ENCODE measurements at regions not wholly inside any gene's neighbourhood (a gene's known extent, or its start where the extent isn't known, plus 50 kb on each side); places are given as distances from the start of the nearest gene placed in this dataset.
A peak's percentile ranks its signal among the peaks of the same experiment; 100 is the strongest.

DNA sequence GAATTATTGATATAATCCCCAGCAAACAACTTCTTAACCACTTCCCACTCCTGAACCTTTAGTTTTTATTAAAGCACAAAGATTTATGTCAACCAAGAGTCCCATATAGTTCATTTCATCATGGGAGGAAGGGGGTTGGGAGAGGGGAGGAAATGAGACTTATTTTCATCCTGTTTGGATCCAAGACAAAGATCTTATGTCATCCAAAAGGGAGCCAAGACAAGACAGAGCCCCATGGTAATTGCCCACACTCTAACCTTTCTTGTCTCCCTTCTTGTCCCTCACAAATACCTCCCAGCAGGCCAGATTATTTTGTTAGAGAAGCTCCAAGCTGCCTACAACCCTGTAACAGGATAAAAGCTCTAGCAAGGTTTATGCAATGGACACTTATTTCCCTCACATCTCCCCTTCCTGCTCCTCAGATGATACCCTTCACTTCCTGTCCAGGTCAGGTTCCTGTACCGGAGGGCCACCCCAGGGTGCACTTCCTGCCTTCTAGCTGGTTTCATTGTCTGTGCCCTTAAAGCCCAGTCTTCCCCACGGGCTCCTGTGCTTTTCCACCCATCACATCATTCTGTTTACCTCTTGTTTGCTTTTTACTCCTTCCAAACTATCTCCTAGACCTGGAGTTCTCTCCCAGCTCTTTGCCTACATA is 123.7 kb upstream of the MDM1 start:
- H3K9me3 Mint-ChIP-seq = peaks cover 6% of the 10 kb centered on the region
- H3K4me3 Mint-ChIP-seq = peak overlapping the region; percentile 47
- ATAC-seq (replicated peaks; ENCODE audit: extremely low read depth, poor library complexity, severe bottlenecking) (no peak), DNase-seq (ENCODE audit: low spot score in 2 of 2) (no peak)
- peaks cover 71% of the 10 kb centered on the region for H3K4me1 Mint-ChIP-seq
- no peaks in the 10 kb centered on the region for H3K27me3 Mint-ChIP-seq
- H3K27ac Mint-ChIP-seq (ENCODE audit: low read depth) = peak overlapping the region; percentile 80
- peaks cover 1% of the 10 kb centered on the region for H3K36me3 Mint-ChIP-seq (ENCODE audit: insufficient read depth)

DNA sequence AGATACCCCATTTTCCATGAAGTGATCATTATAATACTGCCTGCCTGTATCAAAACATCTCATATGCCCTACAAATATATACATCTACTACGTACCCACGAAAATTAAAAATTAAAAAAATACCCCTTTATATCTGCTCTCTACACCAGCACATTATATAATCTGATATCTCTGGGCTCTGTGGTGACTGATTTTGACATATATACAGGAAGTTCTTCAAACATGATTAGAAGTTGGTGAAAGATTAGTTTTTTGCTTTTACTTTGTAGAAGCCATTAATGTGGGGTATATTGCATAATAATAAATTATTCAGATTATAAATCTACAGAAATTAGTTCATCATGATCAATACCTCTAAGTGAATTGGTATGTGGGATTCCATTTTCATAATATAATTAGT is 126.7 kb upstream of the MDM1 start:
- no peaks in the 10 kb centered on the region for H3K27me3 Mint-ChIP-seq
- H3K36me3 Mint-ChIP-seq (ENCODE audit: insufficient read depth) = peaks cover 3% of the 10 kb centered on the region
- H3K4me3 Mint-ChIP-seq = no peak overlapping the region
- ATAC-seq (replicated peaks; ENCODE audit: extremely low read depth, poor library complexity, severe bottlenecking) (peak; percentile 43), DNase-seq (ENCODE audit: low spot score in 2 of 2) (no peak)
- H3K4me1 Mint-ChIP-seq = peaks cover 46% of the 10 kb centered on the region
- H3K9me3 Mint-ChIP-seq = peaks cover 6% of the 10 kb centered on the region
- no peak overlapping the region for H3K27ac Mint-ChIP-seq (ENCODE audit: low read depth)

DNA sequence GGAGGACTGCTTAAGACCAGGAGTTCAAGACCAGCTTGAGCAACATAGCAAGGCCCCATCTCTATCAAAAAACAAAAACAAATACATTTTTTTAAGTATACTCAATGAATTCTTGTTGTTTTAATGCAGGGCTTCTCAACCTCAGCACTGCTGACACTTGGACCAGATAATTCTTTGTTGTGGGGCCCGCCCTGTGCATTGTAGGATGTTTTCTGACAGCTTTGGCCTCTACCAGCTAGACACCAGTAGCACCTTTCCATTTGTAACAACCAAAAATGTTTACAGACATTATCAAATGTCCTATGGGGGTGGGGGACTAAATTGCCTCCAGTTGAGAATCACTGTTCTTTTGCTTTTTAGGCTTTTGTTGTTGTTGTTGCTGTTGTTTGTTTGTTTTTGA is 128.1 kb upstream of the MDM1 start:
- H3K27me3 Mint-ChIP-seq = no peaks in the 10 kb centered on the region
- H3K4me3 Mint-ChIP-seq = no peak overlapping the region
- peaks cover 3% of the 10 kb centered on the region for H3K36me3 Mint-ChIP-seq (ENCODE audit: insufficient read depth)
- H3K4me1 Mint-ChIP-seq = peaks cover 32% of the 10 kb centered on the region
- ATAC-seq (replicated peaks; ENCODE audit: extremely low read depth, poor library complexity, severe bottlenecking) (no peak), DNase-seq (ENCODE audit: low spot score in 2 of 2) (no peak)
- peaks cover 6% of the 10 kb centered on the region for H3K9me3 Mint-ChIP-seq
- H3K27ac Mint-ChIP-seq (ENCODE audit: low read depth) = no peak overlapping the region

DNA sequence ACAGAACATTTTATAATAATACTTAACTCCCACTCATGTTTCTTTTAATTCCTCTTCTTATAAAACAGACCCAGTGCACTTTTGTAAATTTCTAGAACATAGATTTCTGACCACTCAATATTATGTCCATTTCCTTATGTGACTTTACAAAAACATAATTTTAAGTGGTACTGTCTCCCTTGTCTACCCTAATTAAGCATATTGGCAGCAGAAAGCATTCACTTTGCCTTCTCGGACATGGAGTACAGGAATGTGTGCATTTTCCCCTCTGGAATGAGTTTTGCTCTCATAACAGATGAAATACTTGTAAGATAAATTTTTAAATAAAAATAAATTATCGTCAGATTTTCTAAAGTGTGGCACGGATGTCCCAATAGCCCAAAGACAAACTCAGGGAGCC is 129.5 kb upstream of the MDM1 start:
- Mint-ChIP-seq H3K4me3 (no peak overlapping the region), H3K36me3 (ENCODE audit: insufficient read depth) (peaks cover 3% of the 10 kb centered on the region), H3K4me1 (peaks cover 18% of the 10 kb centered on the region), H3K27ac (ENCODE audit: low read depth) (no peak overlapping the region), H3K9me3 (no peaks in the 10 kb centered on the region), H3K27me3 (no peaks in the 10 kb centered on the region)
- ATAC-seq (replicated peaks; ENCODE audit: extremely low read depth, poor library complexity, severe bottlenecking) (no peak), DNase-seq (ENCODE audit: low spot score in 2 of 2) (no peak)

DNA sequence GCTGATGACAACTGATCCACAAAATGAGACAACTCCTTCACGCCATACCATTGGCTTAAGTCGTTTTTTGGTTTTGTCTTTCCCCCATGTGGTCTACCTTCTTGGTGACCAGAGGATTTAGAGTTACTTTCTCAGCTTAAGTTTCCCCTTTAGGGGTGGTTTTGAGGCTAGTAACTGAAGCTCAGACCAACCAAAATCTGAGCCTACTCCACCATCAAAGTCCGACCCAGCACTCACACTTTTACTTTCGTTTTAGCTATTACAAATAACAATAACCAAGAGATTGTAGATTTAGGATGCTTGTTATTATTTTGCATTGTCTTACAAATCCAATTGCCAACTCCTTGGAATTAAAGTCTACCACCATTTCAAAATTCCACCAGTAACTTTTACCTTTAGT is 130.6 kb upstream of the MDM1 start:
- ATAC-seq (replicated peaks; ENCODE audit: extremely low read depth, poor library complexity, severe bottlenecking) (no peak), DNase-seq (ENCODE audit: low spot score in 2 of 2) (no peak)
- peak overlapping the region; percentile 91 for H3K27ac Mint-ChIP-seq (ENCODE audit: low read depth)
- H3K4me3 Mint-ChIP-seq = peak overlapping the region; percentile 85
- H3K36me3 Mint-ChIP-seq (ENCODE audit: insufficient read depth) = peaks cover 3% of the 10 kb centered on the region
- no peaks in the 10 kb centered on the region for H3K9me3 Mint-ChIP-seq
- no peaks in the 10 kb centered on the region for H3K27me3 Mint-ChIP-seq
- H3K4me1 Mint-ChIP-seq = peaks cover 15% of the 10 kb centered on the region

DNA sequence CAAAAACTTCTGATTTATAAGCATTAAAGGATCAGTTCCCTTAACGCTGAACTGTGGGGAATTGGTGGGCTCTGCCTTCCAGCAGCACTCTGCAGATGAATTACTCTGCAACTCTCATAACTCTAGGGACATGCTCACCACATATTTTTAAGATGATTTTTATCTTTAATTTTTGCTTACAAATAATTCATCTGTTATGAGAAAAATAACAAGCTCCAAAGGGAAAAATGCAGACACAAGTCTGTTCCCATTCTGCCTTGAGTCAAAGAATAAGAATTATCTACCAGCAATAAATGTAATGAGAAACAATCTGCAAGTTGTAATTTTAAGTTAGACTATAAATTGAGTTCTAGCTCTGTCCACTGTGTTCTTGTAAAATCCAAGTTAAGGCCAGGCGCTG is 133.1 kb upstream of the MDM1 start:
- Mint-ChIP-seq H3K36me3 (ENCODE audit: insufficient read depth) (peaks cover 3% of the 10 kb centered on the region), H3K27me3 (no peaks in the 10 kb centered on the region), H3K27ac (ENCODE audit: low read depth) (no peak overlapping the region), H3K4me3 (no peak overlapping the region), H3K9me3 (no peaks in the 10 kb centered on the region), H3K4me1 (peaks cover 5% of the 10 kb centered on the region)
- ATAC-seq (replicated peaks; ENCODE audit: extremely low read depth, poor library complexity, severe bottlenecking) (no peak), DNase-seq (ENCODE audit: low spot score in 2 of 2) (no peak)

DNA sequence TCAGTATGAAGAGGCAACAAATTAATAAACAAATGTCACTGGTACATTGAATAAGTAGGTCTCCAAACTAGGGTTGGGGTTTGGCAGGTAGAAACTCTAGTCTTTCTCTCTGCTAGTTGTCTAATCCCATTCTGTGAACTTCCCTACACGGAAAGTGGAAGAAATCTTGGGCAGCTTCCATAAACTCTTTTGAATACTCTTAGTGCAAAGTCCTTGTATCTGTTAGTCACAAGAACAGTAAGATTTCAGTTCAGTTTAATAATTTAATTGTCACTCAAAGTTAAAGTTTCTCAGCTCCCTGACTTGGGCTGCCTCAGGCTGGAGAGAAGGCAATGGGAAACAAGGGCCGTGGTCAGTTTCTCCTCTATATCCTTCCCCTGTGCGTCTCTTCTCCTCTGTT is 135.4 kb upstream of the MDM1 start:
- no peak for DNase-seq (ENCODE audit: low spot score in 2 of 2)
- peaks cover 11% of the 10 kb centered on the region for H3K4me1 Mint-ChIP-seq
- no peaks in the 10 kb centered on the region for H3K27me3 Mint-ChIP-seq
- no peak overlapping the region for H3K4me3 Mint-ChIP-seq
- no peak for ATAC-seq (replicated peaks; ENCODE audit: extremely low read depth, poor library complexity, severe bottlenecking)
- peaks cover 3% of the 10 kb centered on the region for H3K36me3 Mint-ChIP-seq (ENCODE audit: insufficient read depth)
- no peak overlapping the region for H3K27ac Mint-ChIP-seq (ENCODE audit: low read depth)
- H3K9me3 Mint-ChIP-seq = no peaks in the 10 kb centered on the region

DNA sequence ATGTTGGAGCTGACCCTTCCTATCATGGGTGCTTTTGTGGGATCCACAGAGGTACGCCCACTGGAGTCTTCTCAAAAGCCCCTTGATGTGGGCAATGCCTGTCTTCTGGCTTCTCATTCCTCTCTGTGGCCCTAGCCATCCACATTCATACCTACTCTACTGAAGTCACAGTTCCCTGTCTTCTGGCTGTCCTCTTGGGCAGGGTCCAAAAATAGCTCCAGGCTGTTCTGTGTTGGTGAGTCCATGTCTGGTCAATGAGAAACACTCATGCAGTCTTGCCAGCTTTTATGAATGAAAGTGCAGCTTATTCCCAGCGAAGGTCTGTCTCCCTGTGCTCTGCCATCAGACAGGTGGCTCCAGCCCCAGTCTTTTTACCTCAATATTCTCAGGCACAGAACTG is 135.9 kb upstream of the MDM1 start:
- Mint-ChIP-seq H3K27ac (ENCODE audit: low read depth) (no peak overlapping the region), H3K27me3 (no peaks in the 10 kb centered on the region), H3K36me3 (ENCODE audit: insufficient read depth) (no peaks in the 10 kb centered on the region), H3K4me1 (peaks cover 6% of the 10 kb centered on the region), H3K9me3 (no peaks in the 10 kb centered on the region), H3K4me3 (no peak overlapping the region)
- no peak for ATAC-seq (replicated peaks; ENCODE audit: extremely low read depth, poor library complexity, severe bottlenecking)
- no peak for DNase-seq (ENCODE audit: low spot score in 2 of 2)

DNA sequence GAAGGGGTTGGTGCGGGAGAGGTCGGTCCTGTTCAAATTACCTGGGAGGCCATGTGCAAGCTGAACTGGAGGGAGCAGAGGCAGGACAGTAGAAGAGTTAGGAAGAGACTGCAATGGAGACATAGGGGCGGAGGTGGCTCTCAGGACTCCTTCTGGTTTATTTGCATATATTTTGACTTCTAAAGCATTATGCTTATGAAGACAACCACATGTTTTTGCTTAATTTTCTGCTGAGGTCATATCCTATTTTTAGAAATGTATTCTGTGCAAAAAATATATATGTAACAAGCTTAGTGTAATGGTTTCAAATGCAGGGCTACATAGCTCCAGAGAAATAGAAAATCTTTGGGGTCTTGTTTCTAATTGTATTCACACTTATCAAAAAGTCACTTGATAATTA is 137.0 kb upstream of the MDM1 start:
- no peak overlapping the region for H3K4me3 Mint-ChIP-seq
- H3K27ac Mint-ChIP-seq (ENCODE audit: low read depth) = no peak overlapping the region
- ATAC-seq (replicated peaks; ENCODE audit: extremely low read depth, poor library complexity, severe bottlenecking) (no peak), DNase-seq (ENCODE audit: low spot score in 2 of 2) (no peak)
- H3K9me3 Mint-ChIP-seq = no peaks in the 10 kb centered on the region
- H3K36me3 Mint-ChIP-seq (ENCODE audit: insufficient read depth) = no peaks in the 10 kb centered on the region
- peaks cover 6% of the 10 kb centered on the region for H3K4me1 Mint-ChIP-seq
- no peaks in the 10 kb centered on the region for H3K27me3 Mint-ChIP-seq

DNA sequence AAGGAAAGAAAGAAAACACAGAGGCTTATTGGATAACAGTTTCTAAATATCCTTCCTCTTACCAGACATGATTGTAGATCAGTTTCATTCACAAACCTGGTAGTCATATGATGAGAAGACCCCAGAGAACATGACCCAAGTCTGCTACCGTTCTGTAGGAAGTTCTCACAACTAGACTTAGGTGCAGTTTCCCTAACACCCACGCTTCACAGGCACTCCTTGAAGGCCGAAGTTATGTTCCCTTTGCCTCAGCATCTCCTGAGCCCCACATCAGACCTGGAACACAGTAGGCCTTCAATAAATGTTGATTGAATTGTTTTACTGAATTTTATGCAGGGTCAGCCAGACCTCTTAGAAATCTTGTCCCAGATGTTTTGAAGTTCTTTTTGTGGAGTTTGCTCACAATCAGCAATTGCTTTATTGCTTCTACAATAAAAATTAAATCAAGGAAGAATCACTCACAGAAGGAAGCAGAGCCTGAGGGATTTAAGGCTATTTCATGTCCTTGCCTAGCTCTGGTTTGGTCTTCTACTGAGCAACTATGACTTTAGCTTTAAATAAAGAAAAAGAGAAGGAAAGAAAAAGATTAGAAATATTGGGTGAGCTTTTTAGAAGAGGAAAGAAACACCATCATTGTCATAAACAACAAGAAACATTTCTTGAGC is 138.6 kb upstream of the MDM1 start:
- H3K27me3 Mint-ChIP-seq = no peaks in the 10 kb centered on the region
- no peak for DNase-seq (ENCODE audit: low spot score in 2 of 2)
- H3K27ac Mint-ChIP-seq (ENCODE audit: low read depth) = peak overlapping the region; percentile 38
- no peak for ATAC-seq (replicated peaks; ENCODE audit: extremely low read depth, poor library complexity, severe bottlenecking)
- no peaks in the 10 kb centered on the region for H3K9me3 Mint-ChIP-seq
- no peaks in the 10 kb centered on the region for H3K36me3 Mint-ChIP-seq (ENCODE audit: insufficient read depth)
- H3K4me1 Mint-ChIP-seq = peaks cover 6% of the 10 kb centered on the region
- no peak overlapping the region for H3K4me3 Mint-ChIP-seq

DNA sequence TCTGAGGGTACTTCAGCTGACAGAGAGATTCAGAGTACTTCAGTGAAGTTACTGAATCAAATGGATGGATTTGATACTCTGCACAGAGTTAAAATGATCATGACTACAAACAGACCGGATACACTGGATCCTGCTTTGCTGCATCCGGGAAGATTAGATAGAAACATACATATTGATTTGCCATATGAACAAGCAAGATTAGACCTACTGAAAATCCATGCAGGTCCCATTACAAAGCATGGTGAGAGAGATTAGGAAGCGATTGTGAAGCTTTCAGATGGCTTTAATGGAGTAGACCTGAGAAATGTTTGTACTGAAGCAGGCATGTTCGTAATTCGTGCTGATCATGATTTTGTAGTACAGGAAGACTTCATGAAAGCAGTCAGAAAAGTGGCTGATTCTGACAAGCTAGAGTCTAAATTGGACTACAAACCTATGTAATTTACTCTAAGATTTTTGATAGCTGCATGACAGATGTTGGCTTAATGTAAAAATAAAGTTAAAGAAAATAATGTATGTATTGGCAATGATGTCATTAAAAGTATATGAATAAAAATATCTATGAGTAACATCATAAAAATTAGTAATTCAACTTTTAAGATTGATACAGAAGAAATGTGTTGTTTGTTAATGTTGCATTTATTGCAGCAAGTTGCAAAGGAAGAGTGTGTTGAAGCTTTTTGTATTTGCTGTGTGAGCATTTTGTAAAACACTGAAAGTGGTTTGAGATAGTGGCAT is 136.1 kb upstream of the RAP1B start:
- ATAC-seq (replicated peaks; ENCODE audit: extremely low read depth, poor library complexity, severe bottlenecking) (no peak), DNase-seq (ENCODE audit: low spot score in 2 of 2) (no peak)
- Mint-ChIP-seq H3K27ac (ENCODE audit: low read depth) (no peak overlapping the region), H3K9me3 (no peaks in the 10 kb centered on the region), H3K27me3 (no peaks in the 10 kb centered on the region), H3K4me1 (peaks cover 6% of the 10 kb centered on the region), H3K36me3 (ENCODE audit: insufficient read depth) (no peaks in the 10 kb centered on the region), H3K4me3 (no peak overlapping the region)

DNA sequence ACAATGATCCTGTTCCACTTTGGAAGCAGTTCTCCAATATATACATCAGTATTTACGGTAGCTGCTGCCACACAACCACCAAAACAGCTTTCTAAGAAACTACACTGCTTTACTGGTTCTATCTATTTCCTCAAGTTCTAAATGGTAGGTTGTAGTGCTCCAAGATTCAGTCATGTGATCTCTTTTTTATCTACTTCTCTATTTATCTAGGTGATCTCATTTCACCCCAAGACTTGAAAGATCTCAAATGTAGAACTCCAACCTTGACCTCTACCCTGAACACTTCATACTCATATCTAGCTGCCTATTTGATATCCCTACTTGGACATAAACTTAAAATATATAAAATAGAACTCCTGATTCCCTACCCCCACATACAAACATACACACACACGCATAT is 133.9 kb upstream of the RAP1B start:
- DNase-seq (ENCODE audit: low spot score in 2 of 2) (no peak), ATAC-seq (replicated peaks; ENCODE audit: extremely low read depth, poor library complexity, severe bottlenecking) (no peak)
- H3K27me3 Mint-ChIP-seq = no peaks in the 10 kb centered on the region
- peaks cover 8% of the 10 kb centered on the region for H3K4me1 Mint-ChIP-seq
- no peaks in the 10 kb centered on the region for H3K36me3 Mint-ChIP-seq (ENCODE audit: insufficient read depth)
- H3K9me3 Mint-ChIP-seq = no peaks in the 10 kb centered on the region
- no peak overlapping the region for H3K27ac Mint-ChIP-seq (ENCODE audit: low read depth)
- H3K4me3 Mint-ChIP-seq = no peak overlapping the region

DNA sequence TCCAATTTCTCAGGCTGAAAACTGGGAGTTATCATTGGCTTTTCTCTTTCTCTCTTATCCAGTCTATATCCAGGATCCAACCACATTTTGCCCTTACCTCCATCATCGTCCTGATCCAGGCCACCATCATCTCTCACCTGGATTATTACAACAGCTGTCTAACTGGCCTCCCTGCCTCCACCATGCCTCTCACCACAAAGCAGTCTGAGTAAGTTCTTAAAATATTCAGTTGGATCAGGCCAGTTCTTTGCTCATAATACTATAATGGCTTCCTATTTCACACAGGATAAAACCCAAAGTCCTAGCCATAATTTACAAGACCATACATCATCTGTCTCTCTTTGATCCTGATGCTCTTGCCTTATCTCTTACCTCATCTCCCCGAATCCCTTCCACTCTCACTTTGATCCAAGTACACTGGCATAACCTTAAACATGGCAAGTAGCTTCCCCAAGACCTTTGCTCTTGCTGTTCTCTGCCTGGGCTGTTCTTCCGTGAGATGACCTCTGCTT is 133.4 kb upstream of the RAP1B start:
- no peak overlapping the region for H3K4me3 Mint-ChIP-seq
- DNase-seq (ENCODE audit: low spot score in 2 of 2) (no peak), ATAC-seq (replicated peaks; ENCODE audit: extremely low read depth, poor library complexity, severe bottlenecking) (no peak)
- H3K27ac Mint-ChIP-seq (ENCODE audit: low read depth) = peak overlapping the region; percentile 19
- H3K36me3 Mint-ChIP-seq (ENCODE audit: insufficient read depth) = no peaks in the 10 kb centered on the region
- no peaks in the 10 kb centered on the region for H3K27me3 Mint-ChIP-seq
- H3K4me1 Mint-ChIP-seq = peaks cover 13% of the 10 kb centered on the region
- no peaks in the 10 kb centered on the region for H3K9me3 Mint-ChIP-seq
